ENCODE measurements at regions not wholly inside any gene's neighbourhood (a gene's known extent, or its start where the extent isn't known, plus 50 kb on each side); places are given as distances from the start of the nearest gene placed in this dataset.

- no peak overlapping the region for H3K4me3 ChIP-seq (replicated peaks in 1 of 3; ENCODE audit: insufficient read depth in 1 of 3, low read depth in 2 of 3, low read length in 3 of 3)
- no peaks in the 10 kb centered on the region; the same call in 1 of the 2 replicates for H3K9me3 ChIP-seq (ENCODE audit: low read length)
- intact Hi-C loops (cut with micrococcal nuclease; ENCODE audit: unreplicated experiment) (no loop called here), in situ Hi-C loops (cut with HindIII; ENCODE audit: extremely low pct_ligation_motif_present, low pct_unique_long_range_greater_than_20kb) (no loop called here)
- H3K4me1 ChIP-seq (ENCODE audit: insufficient read depth, low read length): no peaks in the 10 kb centered on the region
- no TSS peak for BruUV-seq (replicated peaks)
- no peaks in the 10 kb centered on the region for H3K79me2 ChIP-seq (ENCODE audit: insufficient read depth, low read length)
- no peak overlapping the region for H3K27ac ChIP-seq (ENCODE audit: extremely low read length, insufficient read depth, low read length)
- no peaks in the 10 kb centered on the region for H4K20me1 ChIP-seq (ENCODE audit: insufficient read depth, low read length)
- TF ChIP-seq ZNF562 (CRISPR knock-in tag; IDR thresholded peaks at IDR 0.05; ENCODE audit: borderline replicate concordance) (no peak), KDM6A (CRISPR knock-in tag; IDR thresholded peaks at IDR 0.05; ENCODE audit: low read depth) (no peak), GATA4 (IDR thresholded peaks at IDR 0.05; ENCODE audit: borderline replicate concordance, low read depth) (no peak), HDAC1 (CRISPR knock-in tag; IDR thresholded peaks at IDR 0.05) (no peak), BATF2 (CRISPR knock-in tag; IDR thresholded peaks at IDR 0.05) (no peak), NFE2L1 (CRISPR knock-in tag; IDR thresholded peaks at IDR 0.05; ENCODE audit: borderline replicate concordance) (no peak), ZNF737 (CRISPR knock-in tag; IDR thresholded peaks at IDR 0.05; ENCODE audit: borderline replicate concordance) (no peak), ZNF431 (CRISPR knock-in tag; IDR thresholded peaks at IDR 0.05; ENCODE audit: borderline replicate concordance, low read depth) (no peak), GLMP (CRISPR knock-in tag; IDR thresholded peaks at IDR 0.05; ENCODE audit: borderline replicate concordance) (no peak)
- POLR2A ChIA-PET: no interaction called here
- no peak overlapping the region for H3K9ac ChIP-seq (ENCODE audit: insufficient read depth, low read depth, low read length)
- no peak overlapping the region for H3K4me2 ChIP-seq (ENCODE audit: low read depth, low read length)
- no peaks in the 10 kb centered on the region for H3K36me3 ChIP-seq (replicated peaks in 1 of 2; ENCODE audit: control insufficient read depth in 1 of 2, insufficient read depth in 2 of 2, low read length in 2 of 2)
- CTCF ChIA-PET (ENCODE audit: low intra/inter-chr PET ratio, low total read pairs): no interaction called here
- FAIRE-seq: no peak
- no peaks in the 10 kb centered on the region for H3K27me3 ChIP-seq (ENCODE audit: control insufficient read depth in 1 of 2, insufficient read depth in 2 of 2, low read length in 2 of 2)
- H2AFZ ChIP-seq (ENCODE audit: low read length): no peak overlapping the region
- no peak for ATAC-seq
- DNase-seq (ENCODE audit: low spot score): no peak
These were observed 435.6 kb upstream of the SLITRK5 start for GRCh38 chr13:87235621-87236020.

Data from HepG2 (cell line).